C4-2B (cell line): ENCODE measurements at regions not wholly inside any gene's neighbourhood (a gene's known extent, or its start where the extent isn't known, plus 50 kb on each side); places are given as distances from the start of the nearest gene placed in this dataset.

Source experiments
- CTCF ChIP-seq: fragments of 450-650 bp; conservative IDR thresholded peaks from 2 replicates; pipeline ENCODE4 v1.5.1; 2017; ENCODE audit warnings: mild to moderate bottlenecking
- ZFX ChIP-seq: fragments of 450-650 bp; IDR thresholded peaks from 2 replicates; pipeline ENCODE4 v1.6.1; 2017

- no peak for TF ChIP-seq CTCF
- TF ChIP-seq ZFX = no peak
Observed at GRCh38 chr6:90372885-90373284, 76.2 kb upstream of the BACH2 start.
